Transverse colon (tissue), 4 donors: ENCODE measurements at regions not wholly inside any gene's neighbourhood (a gene's known extent, or its start where the extent isn't known, plus 50 kb on each side); places are given as distances from the start of the nearest gene placed in this dataset.
A peak's percentile ranks its signal among the peaks of the same experiment; 100 is the strongest.

Experiments
- DNase-seq: peaks from one replicate; pipeline ENCODE4 v3.0.0-alpha.2; 2019
- H3K27ac ChIP-seq, 4 donors: fragments of 200-600 bp; sonication (generic); 2 replicates each; pipeline ENCODE4 v1.5.1; 2016 to 2018; ENCODE audit warnings: inconsistent platforms in 4 of 4
- H3K27me3 ChIP-seq: fragments of 200-600 bp; sonication (generic); 2 replicates; pipeline ENCODE4 v1.5.1; 2017; ENCODE audit warnings: inconsistent platforms
- H3K36me3 ChIP-seq, 4 donors: fragments of 200-600 bp; sonication (generic); 2 replicates each; pipeline ENCODE4 v1.5.1; 2017 to 2019; ENCODE audit warnings: inconsistent platforms in 4 of 4
- H3K4me1 ChIP-seq, 4 donors: fragments of 200-600 bp; sonication (generic); 2 replicates each; pipeline ENCODE4 v1.5.1; 2017 to 2020; ENCODE audit warnings: inconsistent platforms in 4 of 4
- H3K4me3 ChIP-seq, 4 donors: fragments of 200-600 bp; sonication (generic); 1 replicate in 1 of 4; 2 replicates in 3 of 4; pipeline versions ENCODE4 v1.5.1 to v1.6.1; 2017 to 2019; ENCODE audit warnings: inconsistent platforms in 4 of 4
- H3K9me3 ChIP-seq, 2 donors: fragments of 200-600 bp; sonication (generic); 2 replicates each; pipeline ENCODE4 v1.5.1; 2017 to 2019; ENCODE audit warnings: inconsistent platforms in 2 of 2
- EP300 ChIP-seq: sonication (generic); formaldehyde crosslinking; IDR thresholded peaks from one replicate; pipeline ENCODE4 v1.6.1; 2017; ENCODE audit warnings: antibody characterized with exemption, low read depth
- POLR2A ChIP-seq: fragments of 450-650 bp; IDR thresholded peaks from one replicate; pipeline ENCODE4 v1.6.1; 2016; ENCODE audit warnings: antibody characterized with exemption, mild to moderate bottlenecking, moderate library complexity
- POLR2AphosphoS5 ChIP-seq, 3 donors: sonication (generic); formaldehyde crosslinking; IDR thresholded peaks; one replicate each; pipeline ENCODE4 v1.6.1; 2016; ENCODE audit warnings: antibody characterized with exemption in 3 of 3
- WGBS, 2 donors: methylation state at CpG; one replicate each; pipeline ENCODE4 v1.1.5; 2018; ENCODE audit warnings: low coverage in 1 of 2; 5-methylcytosine and 5-hydroxymethylcytosine counted together
- in situ Hi-C, 4 donors: fragments of 200-750 bp; cut with MboI; loops; one replicate each; pipeline versions ENCODE4 v1.15.0 to v1.15.1; 2017; ENCODE audit warnings: low sequenced_read_pairs in 3 of 4, low pct_ligation_motif_present in 1 of 4, low pct_unique_long_range_greater_than_20kb in 1 of 4
- intact Hi-C: fragments of 100-400 bp; cut with DNase I; formaldehyde crosslinking; loops from one replicate; pipeline ENCODE4 v1.15.1; 2023; ENCODE audit warnings: low total_unique reads
- TF ChIP-seq, protein P1 (sequence below), 5 experiments: fragments of 200-600 bp in 3 of 5; fragments of 450-650 bp in 2 of 5; sonication (generic) in 3 of 5; IDR thresholded peaks; 1 replicate in 2 of 5; 2 replicates in 3 of 5; pipeline ENCODE4 v1.5.1; 2016 to 2017; ENCODE audit warnings: antibody characterized with exemption in 5 of 5, inconsistent platforms in 3 of 5, mild to moderate bottlenecking in 2 of 5, moderate library complexity in 1 of 5

DNA sequence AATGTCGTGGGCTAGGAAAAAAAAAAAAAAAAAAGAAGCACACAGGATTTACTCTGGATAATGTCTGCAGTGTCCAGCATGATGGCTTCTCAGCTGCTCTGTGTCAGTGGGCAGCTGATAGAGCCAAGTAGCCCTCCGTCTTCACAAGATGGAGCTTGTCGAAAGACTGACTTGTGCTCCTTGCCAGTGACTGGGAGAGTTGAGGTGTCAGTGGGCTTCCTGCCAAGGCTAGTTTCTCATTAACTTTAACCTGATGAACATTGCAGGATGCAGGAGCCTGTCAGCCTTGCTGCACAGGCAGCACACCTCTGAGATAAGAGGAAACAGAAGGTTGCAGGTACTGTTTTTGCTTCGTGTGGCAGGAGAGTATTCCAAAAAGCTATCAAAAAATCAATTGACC is 171.4 kb upstream of the SGCD start:
- in situ Hi-C loops: no loop called here
- peak; percentile 9 for DNase-seq
- WGBS, 2 donors: 55 to 57% methylated on average over 4 of the region's 4 CpGs

GRCh38 chr5:156164306-156164705 is 162.7 kb upstream of the SGCD start:
- H3K4me3 ChIP-seq: no peak overlapping the region
- TF ChIP-seq POLR2AphosphoS5 (IDR thresholded peaks at IDR 0.05) (no peak), POLR2A (no peak), EP300 (no peak)
- TF ChIP-seq, protein P1, sequence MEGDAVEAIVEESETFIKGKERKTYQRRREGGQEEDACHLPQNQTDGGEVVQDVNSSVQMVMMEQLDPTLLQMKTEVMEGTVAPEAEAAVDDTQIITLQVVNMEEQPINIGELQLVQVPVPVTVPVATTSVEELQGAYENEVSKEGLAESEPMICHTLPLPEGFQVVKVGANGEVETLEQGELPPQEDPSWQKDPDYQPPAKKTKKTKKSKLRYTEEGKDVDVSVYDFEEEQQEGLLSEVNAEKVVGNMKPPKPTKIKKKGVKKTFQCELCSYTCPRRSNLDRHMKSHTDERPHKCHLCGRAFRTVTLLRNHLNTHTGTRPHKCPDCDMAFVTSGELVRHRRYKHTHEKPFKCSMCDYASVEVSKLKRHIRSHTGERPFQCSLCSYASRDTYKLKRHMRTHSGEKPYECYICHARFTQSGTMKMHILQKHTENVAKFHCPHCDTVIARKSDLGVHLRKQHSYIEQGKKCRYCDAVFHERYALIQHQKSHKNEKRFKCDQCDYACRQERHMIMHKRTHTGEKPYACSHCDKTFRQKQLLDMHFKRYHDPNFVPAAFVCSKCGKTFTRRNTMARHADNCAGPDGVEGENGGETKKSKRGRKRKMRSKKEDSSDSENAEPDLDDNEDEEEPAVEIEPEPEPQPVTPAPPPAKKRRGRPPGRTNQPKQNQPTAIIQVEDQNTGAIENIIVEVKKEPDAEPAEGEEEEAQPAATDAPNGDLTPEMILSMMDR (IDR thresholded peaks at IDR 0.05): no peak
- H3K27me3 ChIP-seq: no peaks in the 10 kb centered on the region
- in situ Hi-C loops: no loop called here
- H3K9me3 ChIP-seq: no peaks in the 10 kb centered on the region
- no peaks in the 10 kb centered on the region for H3K36me3 ChIP-seq
- WGBS, 2 donors: 78 to 84% methylated on average over 2 of the region's 2 CpGs
- H3K4me1 ChIP-seq: no peaks in the 10 kb centered on the region
- H3K27ac ChIP-seq: no peak overlapping the region
- intact Hi-C loops: no loop called here
- DNase-seq: no peak

More for the DNA sequence above, 171.4 kb upstream of the SGCD start:
- Histone ChIP-seq H3K27ac (no peak overlapping the region), H3K36me3 (no peaks in the 10 kb centered on the region), H3K4me1 (no peaks in the 10 kb centered on the region), H3K9me3 (no peaks in the 10 kb centered on the region), H3K27me3 (no peaks in the 10 kb centered on the region), H3K4me3 (no peak overlapping the region)
- intact Hi-C loops: no loop called here
- TF ChIP-seq, protein P1 (IDR thresholded peaks at IDR 0.05): no peak
- TF ChIP-seq EP300 (no peak), POLR2AphosphoS5 (IDR thresholded peaks at IDR 0.05) (no peak), POLR2A (no peak)

- 88 to 100% methylated on average over 1 of the region's 1 CpG for WGBS, 2 donors
These were observed 157.5 kb upstream of the SGCD start for GRCh38 chr5:156169495-156169894.

GRCh38 chr5:156170351-156170961 is 156.5 kb upstream of the SGCD start:
- Histone ChIP-seq H3K27me3 (no peaks in the 10 kb centered on the region), H3K4me3 (no peak overlapping the region), H3K27ac (no peak overlapping the region), H3K4me1 (no peaks in the 10 kb centered on the region), H3K36me3 (no peaks in the 10 kb centered on the region), H3K9me3 (no peaks in the 10 kb centered on the region)
- WGBS, 2 donors: 88 to 96% methylated on average over 3 to 4 of the region's 4 CpGs
- DNase-seq: no peak
- intact Hi-C loops (no loop called here), in situ Hi-C loops (no loop called here)
- TF ChIP-seq POLR2AphosphoS5 (IDR thresholded peaks at IDR 0.05): no peak
- no peak for TF ChIP-seq EP300
- TF ChIP-seq, protein P1 (IDR thresholded peaks at IDR 0.05): no peak
- no peak for TF ChIP-seq POLR2A

More at GRCh38 chr5:156169495-156169894, 157.5 kb upstream of the SGCD start:
- Histone ChIP-seq H3K27ac (no peak overlapping the region), H3K9me3 (no peaks in the 10 kb centered on the region), H3K4me3 (no peak overlapping the region), H3K27me3 (no peaks in the 10 kb centered on the region), H3K36me3 (no peaks in the 10 kb centered on the region), H3K4me1 (no peaks in the 10 kb centered on the region)
- intact Hi-C loops: no loop called here
- TF ChIP-seq POLR2A (no peak), EP300 (no peak), POLR2AphosphoS5 (IDR thresholded peaks at IDR 0.05) (no peak)
- TF ChIP-seq, protein P1 (IDR thresholded peaks at IDR 0.05): no peak
- in situ Hi-C loops: no loop called here
- DNase-seq: no peak
